GM20000 (cell line): ENCODE measurements at regions not wholly inside any gene's neighbourhood (a gene's known extent, or its start where the extent isn't known, plus 50 kb on each side); places are given as distances from the start of the nearest gene placed in this dataset.

Experiments
- DNase-seq: peaks from one replicate; pipeline ENCODE4 v3.0.0; 2012; ENCODE audit warnings: low spot score
- CTCF ChIP-seq: IDR thresholded peaks from 2 replicates; pipeline ENCODE4 v1.5.1; 2012; ENCODE audit warnings: mild to moderate bottlenecking, control low read depth; ENCODE audit errors: extremely low read depth, missing control alignments

GRCh38 chr15:46207341-46207740 lies 572.5 kb downstream of the SQOR start:
- TF ChIP-seq CTCF: no peak

GRCh38 chr15:46213551-46213950 lies 578.7 kb downstream of the SQOR start:
- no peak for DNase-seq
- TF ChIP-seq CTCF: no peak

More at GRCh38 chr15:46207341-46207740, 572.5 kb downstream of the SQOR start:
- no peak for DNase-seq

GRCh38 chr15:46222826-46223225 lies 588.0 kb downstream of the SQOR start:
- no peak for TF ChIP-seq CTCF
- no peak for DNase-seq

- TF ChIP-seq CTCF: no peak
- DNase-seq: no peak
Measured at GRCh38 chr15:46229263-46229662, 594.4 kb downstream of the SQOR start.

- no peak for DNase-seq
- TF ChIP-seq CTCF: no peak
Measured at GRCh38 chr15:46231786-46232185, 597.0 kb downstream of the SQOR start.

- no peak for DNase-seq
- no peak for TF ChIP-seq CTCF
Measured at GRCh38 chr15:46232471-46232870, 597.6 kb downstream of the SQOR start.

- DNase-seq: no peak
- TF ChIP-seq CTCF: no peak
Measured at GRCh38 chr15:46242935-46243334, 608.1 kb downstream of the SQOR start.
